Osteocyte (in vitro differentiated cells): ENCODE measurements at regions not wholly inside any gene's neighbourhood (a gene's known extent, or its start where the extent isn't known, plus 50 kb on each side); places are given as distances from the start of the nearest gene placed in this dataset.

ENCODE experiments used
- DNase-seq: peaks from one replicate; pipeline ENCODE4 v3.0.0; 2021; ENCODE audit warnings: mixed read lengths; ENCODE audit not compliant: unreplicated experiment; ENCODE audit errors: extremely low spot score
- H3K27ac Mint-ChIP-seq: one replicate; pipeline ENCODE4 v1.8.0; 2021; ENCODE audit warnings: mild to moderate bottlenecking, mixed read lengths; ENCODE audit not compliant: unreplicated experiment
- H3K27me3 Mint-ChIP-seq: one replicate; pipeline ENCODE4 v1.8.0; 2021; ENCODE audit warnings: mixed read lengths; ENCODE audit not compliant: unreplicated experiment
- H3K36me3 Mint-ChIP-seq: one replicate; pipeline ENCODE4 v1.8.0; 2021; ENCODE audit warnings: mixed read lengths; ENCODE audit not compliant: unreplicated experiment
- H3K4me1 Mint-ChIP-seq: one replicate; pipeline ENCODE4 v1.8.0; 2021; ENCODE audit warnings: mixed read lengths; ENCODE audit not compliant: unreplicated experiment
- H3K4me3 Mint-ChIP-seq: one replicate; pipeline ENCODE4 v1.8.0; 2021; ENCODE audit warnings: mild to moderate bottlenecking, moderate library complexity, mixed read lengths; ENCODE audit not compliant: unreplicated experiment
- H3K9me3 Mint-ChIP-seq: one replicate; pipeline ENCODE4 v1.8.0; 2021; ENCODE audit warnings: mixed read lengths; ENCODE audit not compliant: unreplicated experiment
- TF ChIP-seq, protein P1 (sequence below): fragments of 200-600 bp; sonication (generic); IDR thresholded peaks from 2 replicates; pipeline ENCODE4 v1.5.0; 2021; ENCODE audit warnings: antibody characterized with exemption, mild to moderate bottlenecking, moderate library complexity

DNA sequence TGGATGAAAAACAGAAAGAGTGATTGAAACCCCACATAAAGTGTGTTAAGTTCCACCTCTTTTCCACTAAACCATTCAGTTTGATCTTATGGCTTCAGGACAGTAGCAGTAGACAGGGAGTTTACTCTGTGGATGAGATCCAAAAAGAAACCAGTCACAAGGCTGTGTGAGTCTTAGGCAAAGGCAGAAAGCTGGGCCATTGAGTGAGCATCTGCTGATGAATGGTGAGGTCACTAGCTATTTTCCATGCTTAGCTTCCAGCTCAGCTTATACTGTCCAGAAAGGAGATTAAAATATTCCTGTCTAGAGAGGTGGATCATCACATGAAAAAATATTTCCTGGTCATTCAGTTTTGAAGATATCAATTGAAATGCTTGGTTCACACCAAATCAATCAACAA lies 1643.9 kb downstream of the HACE1 start:
- peaks cover 19% of the 10 kb centered on the region for H3K27me3 Mint-ChIP-seq
- no peaks in the 10 kb centered on the region for H3K4me1 Mint-ChIP-seq
- no peak for DNase-seq
- H3K9me3 Mint-ChIP-seq = no peaks in the 10 kb centered on the region
- TF ChIP-seq, protein P1, sequence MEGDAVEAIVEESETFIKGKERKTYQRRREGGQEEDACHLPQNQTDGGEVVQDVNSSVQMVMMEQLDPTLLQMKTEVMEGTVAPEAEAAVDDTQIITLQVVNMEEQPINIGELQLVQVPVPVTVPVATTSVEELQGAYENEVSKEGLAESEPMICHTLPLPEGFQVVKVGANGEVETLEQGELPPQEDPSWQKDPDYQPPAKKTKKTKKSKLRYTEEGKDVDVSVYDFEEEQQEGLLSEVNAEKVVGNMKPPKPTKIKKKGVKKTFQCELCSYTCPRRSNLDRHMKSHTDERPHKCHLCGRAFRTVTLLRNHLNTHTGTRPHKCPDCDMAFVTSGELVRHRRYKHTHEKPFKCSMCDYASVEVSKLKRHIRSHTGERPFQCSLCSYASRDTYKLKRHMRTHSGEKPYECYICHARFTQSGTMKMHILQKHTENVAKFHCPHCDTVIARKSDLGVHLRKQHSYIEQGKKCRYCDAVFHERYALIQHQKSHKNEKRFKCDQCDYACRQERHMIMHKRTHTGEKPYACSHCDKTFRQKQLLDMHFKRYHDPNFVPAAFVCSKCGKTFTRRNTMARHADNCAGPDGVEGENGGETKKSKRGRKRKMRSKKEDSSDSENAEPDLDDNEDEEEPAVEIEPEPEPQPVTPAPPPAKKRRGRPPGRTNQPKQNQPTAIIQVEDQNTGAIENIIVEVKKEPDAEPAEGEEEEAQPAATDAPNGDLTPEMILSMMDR = no peak
- H3K27ac Mint-ChIP-seq = no peak overlapping the region
- no peaks in the 10 kb centered on the region for H3K36me3 Mint-ChIP-seq
- H3K4me3 Mint-ChIP-seq = no peak overlapping the region

- H3K4me3 Mint-ChIP-seq = no peak overlapping the region
- no peaks in the 10 kb centered on the region for H3K9me3 Mint-ChIP-seq
- H3K27ac Mint-ChIP-seq = no peak overlapping the region
- peaks cover 8% of the 10 kb centered on the region for H3K27me3 Mint-ChIP-seq
- no peaks in the 10 kb centered on the region for H3K4me1 Mint-ChIP-seq
- no peak for DNase-seq
- TF ChIP-seq, protein P1 = no peak
- H3K36me3 Mint-ChIP-seq = no peaks in the 10 kb centered on the region
These were observed 1649.0 kb downstream of the HACE1 start for GRCh38 chr6:103210686-103211085.

DNA sequence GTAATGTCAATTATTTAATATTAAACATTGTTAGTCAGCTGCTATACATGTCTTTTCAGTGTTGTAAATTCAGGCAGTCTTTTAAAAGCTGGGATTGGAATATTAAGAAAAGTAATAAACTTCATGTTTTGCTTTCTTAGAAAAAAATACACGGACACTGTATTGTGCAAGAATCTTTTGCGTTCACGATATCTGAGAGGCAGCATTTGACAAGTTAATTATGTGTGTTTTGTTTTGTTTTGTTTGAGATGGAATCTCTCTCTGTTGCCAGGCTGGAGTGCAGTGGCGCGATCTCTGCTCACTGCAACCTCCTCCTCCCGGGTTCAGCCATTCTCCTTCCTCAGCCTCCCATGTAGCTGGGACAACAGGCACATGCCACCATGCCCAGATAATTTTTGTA lies 1661.3 kb downstream of the HACE1 start:
- H3K27ac Mint-ChIP-seq = peak overlapping the region; percentile 85
- no peaks in the 10 kb centered on the region for H3K27me3 Mint-ChIP-seq
- H3K4me3 Mint-ChIP-seq = peak overlapping the region; percentile 44
- TF ChIP-seq, protein P1 = no peak
- H3K9me3 Mint-ChIP-seq = no peaks in the 10 kb centered on the region
- H3K36me3 Mint-ChIP-seq = no peaks in the 10 kb centered on the region
- H3K4me1 Mint-ChIP-seq = peaks cover 26% of the 10 kb centered on the region
- no peak for DNase-seq

DNA sequence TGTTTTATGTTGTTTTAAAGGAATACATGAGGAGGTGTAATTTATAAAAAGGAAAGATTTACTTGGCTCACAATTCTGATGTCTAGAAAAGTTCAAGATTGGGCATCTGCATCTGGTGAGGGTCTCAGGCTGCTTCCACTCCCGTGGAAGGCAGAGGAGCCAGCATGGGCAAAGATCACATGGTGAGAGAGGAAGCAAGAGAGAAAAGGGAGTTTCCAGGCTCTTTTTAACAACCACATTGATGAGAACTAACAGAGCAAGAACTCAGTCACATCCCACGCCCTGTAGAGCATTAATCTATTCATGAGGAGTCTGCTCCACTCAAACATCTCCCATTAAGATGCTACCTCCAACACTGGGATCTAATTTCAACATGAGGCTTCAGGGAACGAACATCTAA lies 1666.3 kb downstream of the HACE1 start:
- H3K36me3 Mint-ChIP-seq = no peaks in the 10 kb centered on the region
- H3K4me1 Mint-ChIP-seq = peaks cover 10% of the 10 kb centered on the region
- TF ChIP-seq, protein P1 = no peak
- H3K4me3 Mint-ChIP-seq = no peak overlapping the region
- no peak overlapping the region for H3K27ac Mint-ChIP-seq
- H3K9me3 Mint-ChIP-seq = no peaks in the 10 kb centered on the region
- no peak for DNase-seq
- H3K27me3 Mint-ChIP-seq = no peaks in the 10 kb centered on the region

DNA sequence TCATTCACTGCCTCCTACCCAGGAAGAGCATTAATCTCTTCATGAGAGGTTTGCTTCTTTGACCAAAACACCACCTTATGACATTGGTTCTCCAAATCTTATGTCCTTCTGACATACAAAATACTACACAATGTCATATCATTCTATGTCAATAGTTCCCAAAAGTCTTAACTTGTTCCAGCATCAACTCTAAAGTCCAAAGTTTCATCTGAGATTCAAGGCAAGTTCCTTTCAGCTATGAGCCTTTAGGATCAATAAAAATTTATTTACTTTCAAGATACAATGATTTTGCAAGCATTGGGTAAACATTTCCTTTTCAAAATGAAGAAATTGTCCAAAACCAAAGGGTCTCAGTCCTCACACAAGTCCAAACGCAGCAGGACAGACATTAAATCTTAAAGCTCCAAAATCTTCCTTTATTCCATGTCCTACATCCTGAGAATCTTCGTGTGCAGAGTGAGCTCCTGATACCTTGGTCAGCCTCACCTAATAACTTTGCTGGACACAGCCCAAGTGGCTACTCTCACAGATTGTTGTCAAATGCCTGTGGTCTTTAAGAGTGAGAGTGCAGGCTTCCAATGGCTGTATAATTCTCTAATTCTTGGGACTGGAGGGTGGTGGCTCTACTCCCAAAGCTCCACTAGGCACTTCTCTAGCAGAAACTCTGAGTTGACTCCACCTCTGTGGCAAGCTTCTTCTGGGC lies 1668.2 kb downstream of the HACE1 start:
- TF ChIP-seq, protein P1 = no peak
- Mint-ChIP-seq H3K27me3 (no peaks in the 10 kb centered on the region), H3K4me3 (no peak overlapping the region), H3K36me3 (no peaks in the 10 kb centered on the region), H3K9me3 (no peaks in the 10 kb centered on the region), H3K27ac (no peak overlapping the region), H3K4me1 (peaks cover 2% of the 10 kb centered on the region)
- no peak for DNase-seq
